Colon (tissue), 2 donors: ENCODE measurements at regions not wholly inside any gene's neighbourhood (a gene's known extent, or its start where the extent isn't known, plus 50 kb on each side); places are given as distances from the start of the nearest gene placed in this dataset.

Source experiments
- FAIRE-seq: peaks from 2 replicates; lab custom pipeline; 2012; peaks lifted over from hg19 to GRCh38; lab: Jason Lieb, UNC
- donor health status: control.
- donor health status: control.

DNA sequence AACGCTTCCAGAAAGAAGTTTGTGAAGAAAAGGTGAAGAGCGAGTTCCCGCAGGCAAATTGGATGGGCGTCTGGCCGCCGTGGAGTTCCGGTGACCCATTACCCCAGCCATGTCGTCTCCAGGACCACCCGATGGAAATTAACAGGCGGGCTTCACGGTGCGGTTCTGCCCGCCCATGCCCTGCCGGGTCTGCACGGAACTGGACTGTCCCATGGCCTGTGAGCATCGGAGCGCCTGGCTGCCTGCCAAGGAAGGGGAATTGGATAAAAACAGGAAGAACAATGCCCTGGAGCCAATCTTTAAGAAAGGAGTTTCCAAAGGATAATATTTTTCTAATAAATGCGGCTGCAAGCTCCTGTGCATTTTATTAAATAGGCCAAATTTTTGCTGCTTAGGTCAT is 319.8 kb upstream of the SLC7A11 start:
- no peak for FAIRE-seq

DNA sequence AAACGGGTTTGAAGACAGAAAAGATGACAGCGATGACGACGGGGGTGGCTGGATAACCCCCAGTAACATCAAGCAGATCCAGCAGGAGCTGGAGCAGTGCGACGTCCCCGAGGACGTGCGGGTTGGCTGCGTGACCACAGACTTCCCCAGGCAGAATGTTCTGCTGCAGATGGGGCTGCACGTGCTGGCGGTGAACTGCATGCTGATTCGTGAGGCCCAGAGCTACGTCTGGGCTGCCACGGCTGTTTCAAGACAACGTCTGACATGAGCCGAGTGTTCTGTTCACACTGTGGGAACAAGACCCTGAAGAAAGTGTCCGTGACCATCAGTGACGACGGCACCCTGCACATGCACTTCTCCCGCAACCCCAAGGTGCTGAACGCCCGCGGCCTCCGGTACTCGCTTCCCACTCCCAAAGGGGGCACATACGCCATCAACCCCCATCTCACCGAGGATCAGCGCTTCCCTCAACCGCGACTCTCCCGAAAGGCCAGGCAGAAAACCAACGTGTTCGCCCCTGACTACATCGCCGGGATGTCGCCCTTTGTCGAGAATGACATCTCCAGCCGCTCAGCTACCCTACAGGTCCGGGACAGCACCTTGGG is 319.2 kb upstream of the SLC7A11 start:
- no peak for FAIRE-seq

DNA sequence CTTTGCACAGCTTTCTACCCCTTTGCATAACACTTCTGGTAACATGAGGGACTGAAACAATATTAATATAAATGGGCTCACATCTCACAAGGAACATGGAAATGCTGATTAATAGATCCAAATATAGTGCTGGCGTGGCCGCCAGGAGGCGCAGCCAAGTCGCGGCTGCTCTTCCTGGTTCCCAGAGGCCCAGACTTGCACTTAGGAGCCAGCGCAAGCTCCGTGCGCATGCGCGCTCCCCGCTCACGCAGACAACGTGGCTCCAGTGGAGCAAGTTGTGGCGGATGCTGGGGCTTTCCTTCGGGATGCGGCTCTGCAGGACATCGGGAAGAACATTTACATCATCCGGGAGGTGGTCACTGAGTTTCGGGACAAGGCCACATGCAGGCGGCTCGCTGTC is 318.3 kb upstream of the SLC7A11 start:
- no peak for FAIRE-seq

DNA sequence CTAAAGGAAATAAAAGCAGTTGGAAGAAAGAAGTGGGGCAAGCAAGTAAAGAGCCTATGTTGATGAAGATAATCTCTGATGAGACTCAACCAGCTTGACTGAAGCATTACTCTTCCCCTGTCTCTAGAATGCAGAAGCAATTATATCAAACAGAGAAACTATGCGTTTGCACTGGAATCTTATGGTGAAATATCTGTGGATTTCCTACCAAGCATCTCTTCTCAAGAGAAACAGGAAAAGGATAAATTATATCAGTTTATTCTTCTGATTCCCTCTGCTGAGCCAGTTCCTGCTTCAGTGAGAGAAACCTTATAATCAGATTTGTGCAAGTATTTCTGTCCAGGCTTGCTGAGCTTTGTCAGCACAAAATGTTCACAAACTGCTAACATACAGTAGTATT is 316.7 kb upstream of the SLC7A11 start:
- no peak for FAIRE-seq

DNA sequence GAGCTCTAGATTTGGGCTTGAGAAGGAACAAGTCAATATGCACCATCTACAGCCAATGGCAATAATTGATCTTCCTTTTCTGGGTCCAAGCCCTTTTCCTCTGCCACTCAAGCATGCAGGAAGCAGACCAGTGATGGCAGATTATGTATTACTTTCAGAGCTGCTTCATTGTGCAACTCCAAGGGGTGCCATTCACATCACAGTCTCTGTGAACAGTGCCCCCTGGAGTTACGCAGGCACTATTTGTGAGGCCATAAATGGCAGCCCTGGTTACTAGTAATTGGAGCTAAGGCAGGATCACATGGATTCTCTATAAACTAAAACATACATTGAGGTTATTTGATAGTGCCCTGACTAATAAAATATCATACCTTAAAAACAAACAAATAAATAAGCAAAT is 313.4 kb upstream of the SLC7A11 start:
- FAIRE-seq: no peak

DNA sequence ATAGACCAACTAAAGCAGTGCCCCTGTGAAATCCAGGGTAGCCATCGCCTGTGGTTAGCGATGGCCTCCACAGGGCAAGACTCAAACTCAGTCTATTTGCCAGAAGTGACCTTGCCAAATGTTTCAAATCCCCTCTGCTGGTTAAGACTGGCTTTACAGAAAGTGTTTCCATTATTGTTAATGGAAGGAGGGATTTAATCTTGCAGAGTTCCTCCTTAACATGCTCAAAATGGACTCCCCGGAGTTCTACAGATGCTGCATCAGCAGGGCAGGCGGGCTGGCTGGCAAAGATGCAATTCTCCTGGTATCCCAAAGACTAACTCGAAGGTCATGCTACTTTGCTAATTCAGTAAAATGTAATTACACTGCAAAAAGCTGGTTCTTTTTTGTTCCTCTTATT is 313.0 kb upstream of the SLC7A11 start:
- no peak for FAIRE-seq

DNA sequence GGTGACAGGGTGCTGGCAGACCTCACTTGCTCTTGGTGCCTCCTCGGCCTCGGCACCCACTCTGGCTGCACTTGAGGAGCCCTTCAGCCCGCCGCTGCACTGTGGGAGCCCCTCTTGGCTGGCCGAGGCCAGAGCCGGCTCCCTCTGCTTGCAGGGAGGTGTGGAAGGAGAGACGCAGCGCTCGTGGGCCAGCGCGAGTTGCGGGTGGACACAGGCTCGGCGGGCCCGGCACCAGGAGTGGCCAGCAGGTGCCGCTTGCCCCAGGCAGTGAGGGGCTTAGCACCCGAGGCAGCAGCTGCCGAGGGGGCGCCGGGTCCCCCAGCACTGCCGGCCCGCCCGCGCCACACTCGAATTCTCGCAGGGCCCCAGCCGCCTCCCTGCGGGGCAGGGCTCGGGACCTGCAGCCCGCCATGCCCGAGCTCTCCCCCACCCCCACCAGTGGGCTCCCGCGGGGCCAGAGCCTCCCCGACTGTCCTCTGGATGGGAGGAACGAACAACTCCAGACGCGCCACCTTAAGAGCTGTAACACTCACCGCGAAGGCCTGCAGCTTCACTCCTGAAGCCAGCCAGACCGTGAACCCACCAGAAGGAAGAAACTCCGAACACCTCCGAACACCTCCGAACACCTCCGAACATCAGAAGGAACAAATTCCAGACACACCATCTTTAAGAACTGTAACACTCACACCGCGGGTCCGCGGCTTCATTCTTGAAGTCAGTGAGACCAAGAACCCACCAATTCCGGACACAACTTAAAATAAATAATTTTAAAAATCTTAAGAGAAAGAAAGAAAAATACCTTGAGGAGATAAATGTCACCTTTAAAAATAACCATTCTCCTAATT is 311.1 kb upstream of the SLC7A11 start:
- FAIRE-seq: no peak

DNA sequence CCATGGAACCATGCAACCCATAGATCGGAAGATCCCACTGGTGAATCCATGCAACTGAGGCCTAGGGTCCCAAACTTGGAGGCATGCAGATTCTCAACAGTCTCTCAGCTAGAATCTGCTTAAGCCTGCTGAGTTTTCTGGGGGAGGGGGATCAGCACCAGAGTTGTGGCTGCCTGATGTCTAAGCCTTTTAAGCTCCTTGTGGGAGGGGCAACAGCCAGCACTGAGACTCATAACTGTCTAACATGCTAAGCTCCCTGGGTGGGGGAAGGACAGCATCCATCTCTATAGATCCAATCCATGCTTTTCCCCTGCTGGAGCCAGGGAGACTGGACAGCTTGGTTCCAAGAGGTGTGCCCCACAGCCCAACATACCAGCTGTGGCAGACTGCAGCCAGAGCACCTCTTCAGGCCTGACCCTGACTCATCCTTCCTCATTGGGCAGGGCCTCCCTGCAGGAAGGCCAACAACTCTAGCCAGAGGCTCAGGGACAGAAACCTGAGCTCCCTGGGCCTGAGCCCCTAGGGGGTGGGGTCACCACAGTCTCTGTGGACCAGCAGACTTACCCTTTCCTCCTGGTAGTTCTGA is 300.1 kb upstream of the SLC7A11 start:
- FAIRE-seq: no peak

DNA sequence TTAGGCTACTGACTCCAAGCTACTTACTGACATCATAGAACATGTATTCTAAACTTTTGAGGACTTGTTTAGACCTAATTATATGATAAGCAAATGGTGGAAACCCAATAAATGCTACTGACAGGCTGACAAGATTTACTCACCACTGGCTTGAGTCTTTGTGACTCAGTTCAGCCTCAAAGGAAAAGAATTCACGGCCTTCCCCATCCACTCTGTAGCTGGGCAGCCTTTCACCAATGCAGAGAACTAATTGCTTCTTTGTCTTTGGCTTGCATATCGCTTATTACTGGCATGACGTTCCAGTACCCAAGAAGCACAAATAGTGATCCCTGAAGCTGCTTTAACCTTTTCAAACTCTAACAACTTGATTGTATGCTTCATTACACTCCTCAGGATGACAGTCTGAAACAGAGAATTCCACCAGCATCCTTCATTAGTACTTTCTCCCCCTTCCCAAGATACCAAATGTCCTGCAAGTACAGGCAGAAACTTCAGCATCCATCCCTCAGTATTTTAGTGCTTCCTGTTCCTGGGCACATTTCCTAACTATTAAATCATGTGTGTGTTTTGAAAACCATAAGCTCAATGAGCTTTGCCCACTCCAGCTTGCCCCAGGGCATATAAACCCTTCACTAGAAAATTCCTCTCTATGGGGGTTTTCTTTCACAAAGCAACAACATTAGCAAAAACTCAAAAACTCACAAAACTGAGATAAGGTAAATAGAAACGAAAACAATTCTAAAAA is 298.1 kb upstream of the SLC7A11 start:
- no peak for FAIRE-seq

DNA sequence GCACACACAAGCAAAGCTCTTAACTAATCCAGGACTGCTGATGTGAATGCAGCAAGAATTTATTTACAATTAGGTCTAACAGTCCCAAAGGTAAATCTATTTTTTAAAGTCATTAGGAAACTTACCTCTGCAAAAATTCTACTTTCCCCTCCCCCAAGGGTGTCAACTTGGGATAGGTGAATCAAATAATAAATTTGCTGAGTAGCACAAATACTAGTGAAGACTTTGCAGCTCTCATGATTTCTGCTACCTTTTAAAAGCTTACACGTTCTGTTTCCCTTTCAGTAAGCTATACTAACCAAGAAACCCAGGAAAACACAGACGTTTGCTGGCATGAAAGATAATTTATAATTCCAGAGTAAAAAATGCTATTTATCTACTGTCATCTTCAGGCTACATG is 296.6 kb upstream of the SLC7A11 start:
- FAIRE-seq: no peak

DNA sequence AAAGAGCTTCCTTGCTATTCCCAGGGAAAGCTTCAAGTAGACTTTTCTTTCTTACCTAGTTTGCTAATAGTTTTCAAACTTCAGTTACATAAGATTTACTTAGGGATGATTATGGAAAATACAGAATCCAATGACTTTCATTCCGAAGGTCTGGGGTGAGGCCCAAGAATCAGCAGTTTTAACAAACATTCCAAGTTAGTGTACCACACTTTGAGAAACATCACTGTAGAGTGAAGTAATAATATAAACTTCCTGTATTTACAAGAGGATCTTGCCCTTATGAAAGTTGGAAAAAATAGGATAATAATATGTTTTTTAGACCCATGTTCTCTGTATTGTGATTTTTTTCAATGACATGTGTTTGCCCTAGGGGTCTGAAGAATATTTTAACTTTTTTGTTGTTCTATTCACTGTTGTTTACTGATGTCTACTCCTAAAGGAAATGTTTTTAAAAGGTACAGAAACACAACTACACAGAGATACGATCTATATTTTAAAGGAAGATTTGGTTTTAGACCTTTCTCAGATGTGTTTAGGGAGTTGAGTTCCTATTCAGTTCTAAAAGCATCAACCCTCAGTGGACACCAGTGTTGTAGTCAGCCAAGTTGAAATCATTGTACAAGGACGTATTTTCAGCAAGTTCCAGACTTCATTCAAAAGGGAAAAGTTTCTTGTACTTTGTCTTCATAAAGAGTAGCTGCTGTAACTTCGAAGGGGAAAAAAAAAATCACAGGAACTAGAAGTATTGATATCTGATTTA is 295.8 kb upstream of the SLC7A11 start:
- no peak for FAIRE-seq

DNA sequence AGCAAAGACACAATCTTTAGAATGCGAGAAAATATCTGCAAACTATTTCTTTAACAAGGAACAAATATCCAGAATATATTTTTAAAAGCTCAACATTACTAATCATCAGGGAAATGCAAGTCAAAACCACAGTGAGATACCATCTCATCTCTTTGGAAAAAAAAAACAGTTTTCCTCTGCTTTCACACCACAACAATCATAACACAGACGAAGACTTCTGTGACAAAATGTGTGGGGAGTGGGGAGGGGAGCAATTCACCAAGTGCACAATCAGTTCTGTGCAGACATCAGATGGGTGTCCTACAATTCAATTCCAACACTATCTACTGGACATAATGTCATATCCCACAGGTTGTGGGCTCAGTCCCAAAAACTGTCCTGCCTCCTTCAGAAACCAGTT is 293.2 kb upstream of the SLC7A11 start:
- FAIRE-seq: no peak

DNA sequence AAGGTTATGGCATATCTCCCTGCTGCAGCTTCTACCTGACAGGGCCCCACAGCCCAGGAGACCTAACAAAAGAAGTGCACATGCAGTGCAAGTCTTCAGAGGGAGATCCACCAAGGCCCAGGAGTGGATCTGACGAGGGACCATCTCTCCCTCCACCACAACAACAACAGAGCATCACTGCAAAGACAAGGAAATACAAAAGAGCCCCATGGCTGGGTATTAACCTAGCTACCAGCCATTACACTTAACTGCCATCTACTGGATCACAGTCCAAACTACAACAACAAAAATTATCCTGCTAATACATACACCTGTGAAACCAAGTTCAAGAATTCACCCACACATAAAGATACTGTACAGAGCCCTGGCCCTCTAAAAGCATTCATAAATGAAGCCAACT is 280.2 kb upstream of the SLC7A11 start:
- no peak for FAIRE-seq

DNA sequence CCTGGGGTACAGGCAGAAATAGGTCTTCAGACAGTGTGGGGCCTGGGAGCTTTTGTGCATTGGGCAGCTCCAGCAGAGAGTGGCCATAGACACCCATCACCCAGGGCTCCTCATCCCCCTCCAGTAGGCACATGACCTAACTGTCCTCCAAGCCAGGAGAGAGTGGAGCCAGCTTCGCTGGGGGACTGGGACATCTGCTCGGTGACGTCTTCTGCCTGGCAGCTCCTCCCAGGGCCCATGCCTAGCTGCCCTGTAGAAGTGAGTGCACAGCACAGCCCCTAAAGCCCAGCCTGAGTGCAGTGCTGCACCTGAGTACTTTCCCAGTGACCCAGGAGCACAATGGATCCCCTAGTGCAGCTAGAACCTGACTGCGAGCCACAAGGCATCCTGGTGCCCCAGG is 279.7 kb upstream of the SLC7A11 start:
- no peak for FAIRE-seq

DNA sequence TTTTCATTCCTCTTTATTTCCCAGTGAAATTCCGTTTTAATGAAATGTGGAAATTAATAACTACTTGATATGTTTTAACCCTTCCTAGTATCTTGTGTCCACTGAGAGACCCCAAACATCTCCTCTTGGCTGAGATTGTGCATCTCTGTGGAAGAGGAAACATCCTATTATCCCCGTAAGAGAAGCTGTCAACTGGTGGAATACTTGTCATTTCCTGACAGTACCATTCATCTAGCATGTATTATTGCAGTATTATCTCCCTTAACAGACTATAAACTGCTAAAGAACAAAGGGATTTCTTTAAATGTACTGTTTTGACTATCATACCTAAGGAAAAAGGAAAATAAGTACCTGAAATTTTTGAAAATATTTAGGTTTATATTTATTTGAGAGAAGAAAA is 277.3 kb upstream of the SLC7A11 start:
- no peak for FAIRE-seq

DNA sequence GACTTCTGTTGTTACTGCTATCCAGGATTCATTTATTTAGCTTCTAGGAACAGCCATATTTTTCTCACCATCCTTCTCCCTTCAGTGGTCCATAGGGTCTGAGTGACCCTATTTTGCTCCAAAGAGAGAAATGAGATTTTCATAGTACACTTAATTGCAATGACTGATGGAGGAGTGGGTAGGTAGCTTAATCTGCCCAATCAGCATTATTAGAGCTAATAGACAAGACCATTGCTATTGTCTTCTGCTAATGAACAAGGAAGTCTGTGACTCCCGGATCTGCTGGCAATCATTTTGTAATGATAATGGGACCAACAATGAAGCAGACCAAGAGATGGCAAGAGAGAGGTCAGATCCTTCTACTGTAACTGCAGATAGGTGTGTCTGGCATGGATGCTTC is 271.4 kb upstream of the SLC7A11 start:
- no peak for FAIRE-seq

DNA sequence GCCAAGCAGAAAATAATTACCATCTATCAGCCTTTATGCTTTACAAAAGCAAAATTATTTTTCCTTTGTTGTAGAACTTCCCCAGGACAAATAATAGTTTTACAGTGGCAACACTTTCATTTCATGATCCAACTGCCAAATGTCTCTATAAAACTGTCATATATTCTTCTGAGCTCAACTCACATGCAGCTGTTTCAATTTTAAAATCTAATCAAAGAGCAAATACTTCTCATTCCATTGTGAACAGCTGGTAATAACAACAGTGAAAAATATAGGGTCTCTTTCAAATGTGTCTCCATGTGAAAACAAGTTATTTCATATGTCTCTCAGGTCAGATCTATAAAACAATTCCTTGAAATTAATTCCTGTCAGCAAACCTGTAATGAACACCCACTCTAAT is 270.6 kb upstream of the SLC7A11 start:
- FAIRE-seq: no peak

DNA sequence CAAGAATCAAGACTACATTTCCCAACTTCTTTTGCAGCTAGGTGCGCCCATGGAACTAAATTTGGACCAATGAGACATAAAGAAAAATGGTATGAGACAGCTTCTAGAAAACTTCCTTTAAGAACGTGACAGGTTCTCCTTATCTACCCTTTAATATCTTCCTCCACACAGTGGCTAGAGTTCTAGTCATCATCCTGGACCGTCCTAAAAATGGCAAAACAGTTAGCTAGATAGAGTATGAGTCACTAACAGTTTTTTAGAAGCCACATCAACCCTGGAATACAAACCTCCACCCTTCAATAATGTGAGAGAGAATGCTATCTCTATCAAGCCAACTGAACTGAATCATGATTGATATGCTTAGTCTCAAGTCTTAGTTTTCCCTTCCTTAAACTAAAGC is 267.9 kb upstream of the SLC7A11 start:
- no peak for FAIRE-seq

DNA sequence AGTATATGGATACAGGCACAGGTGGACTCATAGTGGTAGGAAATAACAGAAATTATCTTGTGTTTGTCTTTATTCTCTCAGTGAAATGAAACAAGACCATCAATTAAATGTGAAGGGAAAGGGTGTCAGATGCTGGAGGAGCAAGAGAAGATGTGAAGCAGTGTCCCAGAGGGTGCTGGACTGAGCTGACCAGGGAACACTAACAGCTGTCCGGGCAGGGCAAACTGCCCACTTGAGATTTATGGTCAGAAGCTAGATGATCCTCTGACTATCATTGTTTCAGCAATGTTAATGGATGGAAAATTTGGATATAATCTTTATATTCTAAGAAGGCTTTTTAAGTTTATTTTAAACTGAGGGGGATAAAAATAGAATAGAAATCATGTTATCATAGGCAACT is 267.2 kb upstream of the SLC7A11 start:
- FAIRE-seq: no peak

DNA sequence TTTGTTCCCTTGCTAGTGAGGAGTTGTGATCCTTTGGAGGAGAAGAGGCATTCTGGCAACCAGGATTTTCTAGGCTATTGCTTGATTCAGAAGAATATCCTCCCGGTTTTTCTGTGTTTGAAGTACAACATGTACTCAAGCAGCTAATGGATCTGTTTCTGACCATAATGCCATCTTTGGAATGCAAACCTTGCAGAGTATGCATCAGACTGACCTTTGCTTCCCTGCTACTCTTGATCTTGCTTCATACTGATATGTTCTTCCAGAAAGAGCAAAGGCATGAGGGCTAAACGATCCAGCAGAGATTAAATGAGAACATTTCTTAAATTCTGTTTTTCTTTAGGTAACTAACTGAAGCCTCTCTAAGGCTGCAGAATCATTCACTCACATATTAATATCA is 265.4 kb upstream of the SLC7A11 start:
- FAIRE-seq: no peak

DNA sequence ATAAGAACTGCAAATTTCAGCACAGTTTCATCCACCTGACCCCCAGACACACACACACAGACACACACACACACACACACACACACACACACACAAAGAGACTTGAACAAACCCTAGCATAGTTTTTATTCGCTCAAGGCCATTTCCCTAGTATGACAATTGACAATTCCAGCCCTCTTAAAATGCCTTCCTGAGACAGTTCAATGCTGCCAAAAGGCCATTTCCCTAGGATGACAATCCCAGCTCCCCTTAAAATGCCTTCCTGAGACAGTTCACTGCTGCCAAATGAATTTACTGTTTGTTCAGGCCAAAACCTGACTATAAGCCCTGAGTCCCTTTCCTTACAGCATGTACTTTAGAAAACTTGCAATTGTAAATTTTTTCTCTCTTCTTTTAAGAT is 259.5 kb upstream of the SLC7A11 start:
- no peak for FAIRE-seq

DNA sequence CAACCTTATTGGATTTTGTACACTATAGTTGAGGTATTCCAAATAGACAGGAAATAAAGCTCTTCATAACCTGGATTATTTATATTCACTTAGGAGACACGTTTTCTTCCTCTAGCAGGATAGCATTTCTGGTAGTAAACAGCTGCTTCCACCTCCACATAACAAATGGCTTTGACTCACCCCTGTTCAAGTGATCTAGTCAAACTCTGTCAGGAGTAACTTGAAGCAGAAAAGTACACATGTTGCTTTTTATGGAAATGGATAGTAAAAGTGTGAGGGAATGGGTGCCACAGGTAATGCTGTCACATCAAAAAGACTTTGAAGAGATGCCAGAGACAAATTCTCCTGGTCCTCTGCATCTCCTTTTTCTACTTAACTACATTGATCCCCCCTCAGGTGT is 258.7 kb upstream of the SLC7A11 start:
- no peak for FAIRE-seq
